Subcutaneous abdominal adipose tissue (tissue), 5 donors: ENCODE measurements at regions not wholly inside any gene's neighbourhood (a gene's known extent, or its start where the extent isn't known, plus 50 kb on each side); places are given as distances from the start of the nearest gene placed in this dataset.
"Not testable (repeated sequence)": the region's sequence is repeated elsewhere in the genome, so short reads cannot be mapped to it uniquely, and the experiment has no call there.

Source experiments
- H3K27ac ChIP-seq: one replicate; pipeline ENCODE4 v1.7.0; 2013; ENCODE audit warnings: low read depth, mild to moderate bottlenecking, inconsistent platforms, low read length, moderate library complexity
- H3K27me3 ChIP-seq, 5 donors: one replicate each; pipeline ENCODE4 v1.7.0; 2013; ENCODE audit warnings: low read length in 5 of 5, inconsistent platforms in 1 of 5; ENCODE audit not compliant: control insufficient read depth in 5 of 5, insufficient read depth in 4 of 5
- H3K36me3 ChIP-seq, 5 donors: one replicate each; pipeline ENCODE4 v1.7.0; 2013; ENCODE audit warnings: low read length in 5 of 5; ENCODE audit not compliant: control insufficient read depth in 5 of 5, insufficient read depth in 5 of 5
- H3K4me1 ChIP-seq, 5 donors: one replicate each; pipeline ENCODE4 v1.7.0; 2013; ENCODE audit warnings: low read length in 5 of 5, mild to moderate bottlenecking in 3 of 5, moderate library complexity in 1 of 5; ENCODE audit not compliant: control insufficient read depth in 5 of 5, insufficient read depth in 5 of 5
- H3K4me3 ChIP-seq, 5 donors: one replicate each; pipeline ENCODE4 v1.7.0; 2013; ENCODE audit warnings: low read length in 5 of 5, low read depth in 1 of 5
- H3K9ac ChIP-seq, 5 donors: one replicate each; pipeline ENCODE4 v1.7.0; 2013; ENCODE audit warnings: low read length in 5 of 5, mild to moderate bottlenecking in 4 of 5, moderate library complexity in 3 of 5
- H3K9me3 ChIP-seq, 5 donors: one replicate each; pipeline ENCODE4 v1.7.0; 2013; ENCODE audit warnings: low read length in 5 of 5; ENCODE audit not compliant: control insufficient read depth in 5 of 5
- donor health status: healthy.
- donor health status: healthy.
- donor health status: healthy.
- donor health status: healthy.
- donor health status: healthy.

- Histone ChIP-seq H3K36me3 (no peaks in the 10 kb centered on the region), H3K27ac (no peak overlapping the region), H3K27me3 (peaks cover 0 to 6% (median 0%) of the 10 kb centered on the region in 5 donors), H3K4me1 (no peaks in the 10 kb centered on the region), H3K9me3 (no peaks in the 10 kb centered on the region), H3K4me3 (no peak overlapping the region), H3K9ac (no peak overlapping the region)
Measured at GRCh38 chr12:112685321-112685720, 106.2 kb upstream of the RPH3A start.

DNA sequence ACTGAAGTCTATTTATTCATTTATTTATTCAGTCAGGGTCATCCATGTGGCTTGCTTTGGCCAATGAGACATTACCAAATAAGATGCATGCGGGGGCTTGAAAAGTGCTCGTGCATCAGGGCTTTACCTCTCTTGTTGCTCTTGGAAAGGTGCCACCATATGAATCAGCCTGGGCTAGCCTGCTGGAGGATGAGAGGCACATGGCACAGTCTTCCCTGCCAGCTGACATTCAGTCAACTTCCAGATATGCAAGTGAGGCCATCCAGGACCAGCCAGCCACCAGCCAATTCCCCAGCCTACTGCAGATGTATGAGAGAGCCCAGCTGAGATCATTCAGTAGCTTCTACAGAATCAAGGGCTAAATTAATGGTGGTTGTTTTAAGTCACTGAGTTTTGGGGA is 105.2 kb upstream of the RPH3A start:
- no peak overlapping the region for H3K9ac ChIP-seq
- no peaks in the 10 kb centered on the region for H3K36me3 ChIP-seq
- no peak overlapping the region for H3K4me3 ChIP-seq
- peaks cover 0 to 3% (median 0%) of the 10 kb centered on the region in 5 donors for H3K27me3 ChIP-seq
- H3K9me3 ChIP-seq = no peaks in the 10 kb centered on the region
- H3K27ac ChIP-seq = no peak overlapping the region
- H3K4me1 ChIP-seq = no peaks in the 10 kb centered on the region

GRCh38 chr12:112694065-112694464 is 97.5 kb upstream of the RPH3A start:
- Histone ChIP-seq H3K36me3 (no peaks in the 10 kb centered on the region), H3K9me3 (no peaks in the 10 kb centered on the region), H3K4me3 (no peak overlapping the region), H3K9ac (no peak overlapping the region), H3K27ac (no peak overlapping the region), H3K27me3 (peaks cover 0 to 5% (median 0%) of the 10 kb centered on the region in 5 donors), H3K4me1 (no peaks in the 10 kb centered on the region)

- H3K9me3 ChIP-seq, H3K9ac ChIP-seq, H3K4me1 ChIP-seq, H3K4me3 ChIP-seq, H3K36me3 ChIP-seq, H3K27ac ChIP-seq, H3K27me3 ChIP-seq: not testable (repeated sequence)
Measured at GRCh38 chr12:112697441-112697840, 94.1 kb upstream of the RPH3A start.

DNA sequence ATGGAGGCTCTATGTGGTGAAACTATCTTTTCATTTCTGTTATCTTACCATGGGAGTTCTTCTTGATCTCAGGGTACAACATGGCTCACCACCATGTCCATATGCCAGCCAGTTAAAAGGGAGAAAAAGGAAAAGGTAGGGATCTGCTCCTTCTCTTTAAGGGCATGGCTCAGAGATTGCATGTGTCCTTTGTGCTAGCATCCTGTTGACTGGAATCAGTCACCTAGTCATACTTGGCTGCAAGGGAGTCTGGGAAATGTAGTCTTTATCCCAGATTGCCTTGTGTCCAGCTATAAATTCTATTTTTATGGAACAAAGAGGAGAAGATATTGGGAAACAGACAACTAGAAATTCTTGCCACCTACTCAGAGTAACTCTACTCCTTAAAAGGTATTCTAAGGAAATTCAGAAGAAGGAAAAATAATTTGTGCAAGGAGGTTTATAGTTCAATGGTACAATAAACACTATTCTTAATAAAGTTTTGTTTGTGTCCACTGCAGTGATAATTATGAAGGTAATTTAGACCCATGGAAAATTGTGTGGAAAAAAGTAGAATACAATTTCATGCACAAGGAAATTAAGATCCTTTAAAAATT is 86.4 kb upstream of the RPH3A start:
- H3K4me1 ChIP-seq = peaks cover 0 to 9% (median 0%) of the 10 kb centered on the region in 5 donors
- H3K9me3 ChIP-seq = no peaks in the 10 kb centered on the region
- H3K27ac ChIP-seq = no peak overlapping the region
- H3K4me3 ChIP-seq = no peak overlapping the region
- H3K9ac ChIP-seq = no peak overlapping the region
- H3K36me3 ChIP-seq = no peaks in the 10 kb centered on the region
- peaks cover 0 to 2% (median 0%) of the 10 kb centered on the region in 5 donors for H3K27me3 ChIP-seq

- no peak overlapping the region for H3K4me3 ChIP-seq
- H3K4me1 ChIP-seq = peaks cover 0 to 9% (median 0%) of the 10 kb centered on the region in 5 donors
- no peak overlapping the region for H3K27ac ChIP-seq
- no peak overlapping the region for H3K9ac ChIP-seq
- no peaks in the 10 kb centered on the region for H3K36me3 ChIP-seq
- peaks cover 0 to 3% (median 0%) of the 10 kb centered on the region in 5 donors for H3K9me3 ChIP-seq
- peaks cover 0 to 2% (median 0%) of the 10 kb centered on the region in 5 donors for H3K27me3 ChIP-seq
Measured at GRCh38 chr12:112710414-112710813, 81.1 kb upstream of the RPH3A start.

- H3K27ac ChIP-seq = no peak overlapping the region
- no peak overlapping the region for H3K4me3 ChIP-seq
- no peak overlapping the region for H3K9ac ChIP-seq
- no peaks in the 10 kb centered on the region for H3K36me3 ChIP-seq
- peaks cover 0 to 3% (median 0%) of the 10 kb centered on the region in 5 donors for H3K9me3 ChIP-seq
- H3K4me1 ChIP-seq = peaks cover 0 to 9% (median 0%) of the 10 kb centered on the region in 5 donors
- peaks cover 0 to 2% (median 0%) of the 10 kb centered on the region in 5 donors for H3K27me3 ChIP-seq
Measured at GRCh38 chr12:112711026-112711425, 80.5 kb upstream of the RPH3A start.

- Histone ChIP-seq H3K4me1 (peaks cover 0 to 9% (median 0%) of the 10 kb centered on the region in 5 donors), H3K27ac (no peak overlapping the region), H3K4me3 (no peak overlapping the region), H3K36me3 (no peaks in the 10 kb centered on the region), H3K27me3 (peaks cover 0 to 2% (median 0%) of the 10 kb centered on the region in 5 donors), H3K9ac (no peak overlapping the region), H3K9me3 (peaks cover 0 to 3% (median 0%) of the 10 kb centered on the region in 5 donors)
Measured at GRCh38 chr12:112711507-112711906, 80.0 kb upstream of the RPH3A start.

GRCh38 chr12:112712751-112713150 is 78.8 kb upstream of the RPH3A start:
- H3K4me3 ChIP-seq, H3K9me3 ChIP-seq, H3K27ac ChIP-seq, H3K36me3 ChIP-seq, H3K9ac ChIP-seq, H3K4me1 ChIP-seq, H3K27me3 ChIP-seq: not testable (repeated sequence)

GRCh38 chr12:112713471-112713870 is 78.1 kb upstream of the RPH3A start:
- no peak overlapping the region for H3K27ac ChIP-seq
- H3K36me3 ChIP-seq = no peaks in the 10 kb centered on the region
- no peak overlapping the region for H3K4me3 ChIP-seq
- no peak overlapping the region for H3K9ac ChIP-seq
- peaks cover 0 to under 1% (median 0%) of the 10 kb centered on the region in 5 donors for H3K27me3 ChIP-seq
- H3K9me3 ChIP-seq = peaks cover 0 to 3% (median 0%) of the 10 kb centered on the region in 5 donors
- peaks cover 0 to 9% (median 0%) of the 10 kb centered on the region in 5 donors for H3K4me1 ChIP-seq
